GM12878 (cell line): ENCODE measurements at regions not wholly inside any gene's neighbourhood (a gene's known extent, or its start where the extent isn't known, plus 50 kb on each side); places are given as distances from the start of the nearest gene placed in this dataset.

Source experiments
- ATAC-seq: fragments of 200-7000 bp; cut with Tn5 transposase; 3 replicates; pipeline ENCODE4 v1.9.1; 2020; ENCODE audit warnings: mild to moderate bottlenecking, moderate library complexity
- BruUV-seq: library from RNA; stranded (reverse); fragments of 400-500 nt; replicated peaks from 2 replicates; lab custom pipeline; 2021; lab: Mats Ljungman, UMichigan
- CTCF ChIA-PET: fragments of 300-600 bp; sonication (Branson Sonifier 250); formaldehyde crosslinking; extraction: SDS; loops from one replicate; lab custom pipeline; 2021; ENCODE audit warnings: inconsistent platforms; lab: Yijun Ruan, JAX
- POLR2A ChIA-PET: fragments of 350-600 bp; formaldehyde crosslinking; extraction: SDS; loops from one replicate; lab custom pipeline; 2021; ENCODE audit warnings: inconsistent platforms; lab: Charles Lee
- RAD21 ChIA-PET: fragments of 300-600 bp; sonication (Branson Sonifier 250); formaldehyde crosslinking; loops from one replicate; lab custom pipeline; 2023; ENCODE audit warnings: antibody characterized with exemption; ENCODE audit not compliant: unreplicated experiment; lab: Charles Lee
- SMC1A ChIA-PET: fragments of 300-600 bp; sonication (Branson Sonifier 250); formaldehyde crosslinking; loops from one replicate; lab custom pipeline; 2023; ENCODE audit not compliant: unreplicated experiment, uncharacterized antibody; lab: Charles Lee
- DNase-seq: peaks from one replicate; pipeline ENCODE4 v3.0.0-alpha.2; 2011; ENCODE audit warnings: low read depth, low spot score
- FAIRE-seq: peaks from 3 replicates; lab custom pipeline; 2011; peaks lifted over from hg19 to GRCh38; lab: Jason Lieb, UNC
- H2AFZ ChIP-seq: 2 replicates; pipeline ENCODE4 v1.6.0; 2011; ENCODE audit warnings: low read depth, low read length, control low read depth; ENCODE audit not compliant: control insufficient read depth
- H3K27ac ChIP-seq: 2 replicates; pipeline ENCODE4 v1.5.1; 2011; ENCODE audit warnings: control low read depth; ENCODE audit not compliant: control insufficient read depth, insufficient read depth
- H3K27me3 ChIP-seq, 2 experiments: replicated peaks in 1 of 2; 2 replicates each; pipeline versions ENCODE4 v1.6.0 to v1.6.1; 2011; ENCODE audit warnings: low read length in 1 of 2; ENCODE audit not compliant: control insufficient read depth in 2 of 2, insufficient read depth in 2 of 2
- H3K36me3 ChIP-seq, 2 experiments: 2 replicates each; pipeline ENCODE4 v1.5.1; 2011; ENCODE audit warnings: low read length in 1 of 2; ENCODE audit not compliant: control insufficient read depth in 2 of 2, insufficient read depth in 2 of 2
- H3K4me1 ChIP-seq: 2 replicates; pipeline ENCODE4 v1.6.1; 2011; ENCODE audit warnings: mild to moderate bottlenecking, low read length, moderate library complexity, mixed read lengths; ENCODE audit not compliant: control insufficient read depth, insufficient read depth
- H3K4me2 ChIP-seq: 2 replicates; pipeline ENCODE4 v1.6.0; 2011; ENCODE audit warnings: control low read depth; ENCODE audit not compliant: control insufficient read depth, insufficient read depth
- H3K4me3 ChIP-seq: fragments of 200-600 bp; sonication (generic); 2 replicates; pipeline ENCODE4 v1.5.1; 2016
- H3K79me2 ChIP-seq: 2 replicates; pipeline ENCODE4 v1.6.0; 2011; ENCODE audit warnings: low read length; ENCODE audit not compliant: control insufficient read depth, insufficient read depth
- H3K9ac ChIP-seq: 2 replicates; pipeline ENCODE4 v1.8.0; 2011; ENCODE audit warnings: low read length, control low read depth, mixed read lengths; ENCODE audit not compliant: control insufficient read depth, insufficient read depth
- H3K9me3 ChIP-seq: replicated peaks from 3 replicates; pipeline ENCODE4 v1.5.1; 2011; ENCODE audit warnings: mild to moderate bottlenecking, low read length; ENCODE audit not compliant: control insufficient read depth, insufficient read depth
- H4K20me1 ChIP-seq: 2 replicates; pipeline ENCODE4 v1.6.0; 2011; ENCODE audit not compliant: control insufficient read depth, insufficient read depth
- FOXK2 ChIP-seq: fragments of 450-650 bp; IDR thresholded peaks from 2 replicates; pipeline ENCODE4 v1.6.1; 2017; ENCODE audit warnings: mild to moderate bottlenecking, moderate library complexity
- KLF5 ChIP-seq: fragments of 450-650 bp; IDR thresholded peaks from 2 replicates; pipeline ENCODE4 v1.6.1; 2014; ENCODE audit warnings: mild to moderate bottlenecking; ENCODE audit not compliant: partially characterized antibody
- NFYA ChIP-seq: IDR thresholded peaks from 2 replicates; pipeline ENCODE4 v1.6.1; 2011; ENCODE audit warnings: low read depth, mild to moderate bottlenecking, low read length, improper control_type of control experiment, borderline replicate concordance
- NR2C1 ChIP-seq: fragments of 450-650 bp; IDR thresholded peaks from 2 replicates; pipeline ENCODE4 v1.6.1; 2017; ENCODE audit warnings: antibody characterized with exemption, mild to moderate bottlenecking, moderate library complexity
- POLR2AphosphoS2 ChIP-seq: IDR thresholded peaks from 2 replicates; pipeline ENCODE4 v1.6.1; 2011; ENCODE audit warnings: low read depth, mild to moderate bottlenecking, low read length, improper control_type of control experiment, moderate library complexity
- RFX5 ChIP-seq: IDR thresholded peaks from 2 replicates; pipeline ENCODE4 v1.6.1; 2011; ENCODE audit warnings: low read depth, low read length, improper control_type of control experiment
- SMARCA5 ChIP-seq: fragments of 450-650 bp; IDR thresholded peaks from 2 replicates; pipeline ENCODE4 v1.6.1; 2017; ENCODE audit warnings: mild to moderate bottlenecking
- TBL1XR1 ChIP-seq: IDR thresholded peaks from 2 replicates; pipeline ENCODE4 v1.6.1; 2012; ENCODE audit warnings: low read depth, low read length, improper control_type of control experiment
- TCF12 ChIP-seq: IDR thresholded peaks from 2 replicates; pipeline ENCODE4 v1.6.1; 2011; ENCODE audit warnings: low read depth, mild to moderate bottlenecking, low read length
- ZBED1 ChIP-seq: IDR thresholded peaks from 2 replicates; pipeline ENCODE4 v1.6.1; 2016; ENCODE audit warnings: borderline replicate concordance
- WGBS: methylation state at CpG from one replicate; pipeline ENCODE4 v1.1.6; 2016; ENCODE audit warnings: low lambda C conversion rate; ENCODE audit not compliant: insufficient replicate concordance, insufficient coverage; ENCODE audit errors: missing lambda C conversion rate; 5-methylcytosine and 5-hydroxymethylcytosine counted together
- in situ Hi-C: fragments of 300-500 bp; cut with MboI; formaldehyde crosslinking; loops from 9 replicates; pipeline ENCODE4 v1.14.3; 2018; ENCODE audit warnings: mixed read lengths
- intact Hi-C: fragments of 100-400 bp; cut with micrococcal nuclease; formaldehyde crosslinking; loops from one replicate; pipeline ENCODE4 v1.14.2; 2022; ENCODE audit not compliant: unreplicated experiment
- TF ChIP-seq, protein P1 (sequence below): fragments of 450-650 bp; formaldehyde crosslinking; IDR thresholded peaks from 2 replicates; pipeline ENCODE4 v1.4.0; 2022; ENCODE audit warnings: mild to moderate bottlenecking, moderate library complexity

DNA sequence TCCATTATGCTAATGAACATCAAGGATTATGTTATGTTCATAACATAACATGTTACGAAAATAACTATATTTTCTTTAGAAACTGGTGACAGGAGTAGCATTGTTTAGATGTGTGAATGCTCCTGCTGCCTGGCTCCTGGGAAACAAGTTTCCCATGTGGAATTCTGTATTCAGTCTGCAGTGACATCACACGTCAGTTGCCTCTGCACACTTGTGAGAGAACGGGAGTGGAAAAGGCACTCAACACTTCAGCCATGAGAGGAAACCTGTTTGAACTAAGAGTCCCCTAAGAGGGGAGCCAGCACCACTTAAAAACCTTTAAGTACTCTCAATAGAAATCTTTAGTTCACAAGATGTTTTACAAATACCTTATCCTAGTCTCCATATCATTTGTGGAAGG is 140.3 kb upstream of the FAM20C start (continued):
- TF ChIP-seq FOXK2: no peak
- TF ChIP-seq KLF5: no peak
- no peak for TF ChIP-seq NFYA

DNA sequence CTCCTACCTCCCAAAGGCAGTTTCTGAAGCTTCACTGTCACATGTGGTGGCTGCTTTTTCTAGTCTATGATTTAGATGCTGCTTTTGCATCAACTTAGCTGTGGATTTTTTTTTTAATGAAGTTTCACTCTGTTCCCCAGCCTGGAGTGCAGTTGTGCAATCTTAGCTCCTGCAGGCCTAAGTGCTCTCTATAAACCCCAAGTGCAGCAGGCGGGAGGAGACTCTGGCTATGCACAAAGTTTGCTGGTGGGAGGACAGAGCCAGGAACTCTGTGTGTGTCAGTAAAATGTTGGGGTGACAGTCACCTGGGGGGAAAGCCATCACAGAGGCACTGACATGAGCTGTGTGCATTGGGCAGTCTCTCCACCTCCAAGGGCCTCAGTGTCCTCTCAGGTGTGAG is 138.8 kb upstream of the FAM20C start:
- no peaks in the 10 kb centered on the region for H4K20me1 ChIP-seq
- no peaks in the 10 kb centered on the region for H3K36me3 ChIP-seq
- BruUV-seq: no TSS peak
- no peak overlapping the region for H3K4me2 ChIP-seq
- TF ChIP-seq ZBED1 (no peak), NR2C1 (no peak), TCF12 (no peak), SMARCA5 (no peak), TBL1XR1 (no peak), POLR2AphosphoS2 (no peak), RFX5 (no peak)
- TF ChIP-seq, protein P1, sequence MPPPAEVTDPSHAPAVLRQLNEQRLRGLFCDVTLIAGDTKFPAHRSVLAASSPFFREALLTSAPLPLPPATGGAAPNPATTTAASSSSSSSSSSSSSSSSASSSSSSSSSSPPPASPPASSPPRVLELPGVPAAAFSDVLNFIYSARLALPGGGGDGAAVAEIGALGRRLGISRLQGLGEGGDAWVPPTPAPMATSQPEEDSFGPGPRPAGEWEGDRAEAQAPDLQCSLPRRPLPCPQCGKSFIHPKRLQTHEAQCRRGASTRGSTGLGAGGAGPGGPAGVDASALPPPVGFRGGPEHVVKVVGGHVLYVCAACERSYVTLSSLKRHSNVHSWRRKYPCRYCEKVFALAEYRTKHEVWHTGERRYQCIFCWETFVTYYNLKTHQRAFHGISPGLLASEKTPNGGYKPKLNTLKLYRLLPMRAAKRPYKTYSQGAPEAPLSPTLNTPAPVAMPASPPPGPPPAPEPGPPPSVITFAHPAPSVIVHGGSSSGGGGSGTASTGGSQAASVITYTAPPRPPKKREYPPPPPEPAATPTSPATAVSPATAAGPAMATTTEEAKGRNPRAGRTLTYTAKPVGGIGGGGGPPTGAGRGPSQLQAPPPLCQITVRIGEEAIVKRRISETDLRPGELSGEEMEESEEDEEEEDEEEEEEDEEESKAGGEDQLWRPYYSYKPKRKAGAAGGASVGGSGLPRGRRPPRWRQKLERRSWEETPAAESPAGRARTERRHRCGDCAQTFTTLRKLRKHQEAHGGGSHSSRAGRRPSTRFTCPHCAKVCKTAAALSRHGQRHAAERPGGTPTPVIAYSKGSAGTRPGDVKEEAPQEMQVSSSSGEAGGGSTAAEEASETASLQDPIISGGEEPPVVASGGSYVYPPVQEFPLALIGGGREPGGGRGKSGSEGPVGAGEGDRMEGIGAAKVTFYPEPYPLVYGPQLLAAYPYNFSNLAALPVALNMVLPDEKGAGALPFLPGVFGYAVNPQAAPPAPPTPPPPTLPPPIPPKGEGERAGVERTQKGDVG: no peak
- SMC1A ChIA-PET: no interaction called here
- RAD21 ChIA-PET: no interaction called here
- ATAC-seq: no peak
- H3K9ac ChIP-seq: no peak overlapping the region
- no peaks in the 10 kb centered on the region for H3K27me3 ChIP-seq
- in situ Hi-C loops (no loop called here), intact Hi-C loops (no loop called here)
- POLR2A ChIA-PET: no interaction called here
- no peaks in the 10 kb centered on the region for H3K79me2 ChIP-seq
- H3K4me1 ChIP-seq: no peaks in the 10 kb centered on the region
- H3K9me3 ChIP-seq: no peaks in the 10 kb centered on the region
- CTCF ChIA-PET: no interaction called here
- no peak overlapping the region for H2AFZ ChIP-seq
- DNase-seq: no peak
- no peak overlapping the region for H3K27ac ChIP-seq
- 6% methylated on average over 1 of the region's 1 CpG for WGBS
- no peak overlapping the region for H3K4me3 ChIP-seq
- FAIRE-seq: no peak
